Sigmoid colon (tissue), 4 donors: ENCODE measurements at regions not wholly inside any gene's neighbourhood (a gene's known extent, or its start where the extent isn't known, plus 50 kb on each side); places are given as distances from the start of the nearest gene placed in this dataset.

Source experiments
- CTCF ChIP-seq, 4 experiments: fragments of 450-650 bp in 3 of 4; fragments of 200-600 bp in 1 of 4; IDR thresholded peaks; one replicate each; pipeline ENCODE4 v1.5.1; 2016 to 2019; ENCODE audit warnings: antibody characterized with exemption in 4 of 4, mild to moderate bottlenecking in 3 of 4, moderate library complexity in 2 of 4
- EP300 ChIP-seq, 4 donors: sonication (generic); formaldehyde crosslinking; IDR thresholded peaks; one replicate each; pipeline ENCODE4 v1.6.1; 2017; ENCODE audit warnings: antibody characterized with exemption in 4 of 4
- POLR2A ChIP-seq, 2 donors: fragments of 450-650 bp; IDR thresholded peaks; one replicate each; pipeline ENCODE4 v1.6.1; 2016; ENCODE audit warnings: antibody characterized with exemption in 2 of 2, mild to moderate bottlenecking in 2 of 2, moderate library complexity in 2 of 2
- POLR2AphosphoS5 ChIP-seq, 4 donors: sonication (generic); formaldehyde crosslinking; IDR thresholded peaks; one replicate each; pipeline ENCODE4 v1.6.1; 2017; ENCODE audit warnings: antibody characterized with exemption in 4 of 4

GRCh38 chr16:73542885-73543284 lies 495.0 kb upstream of the ZFHX3 start:
- no peak for TF ChIP-seq POLR2A (IDR thresholded peaks at IDR 0.05)
- no peak for TF ChIP-seq CTCF (IDR thresholded peaks at IDR 0.05)
- no peak for TF ChIP-seq EP300 (IDR thresholded peaks at IDR 0.05)
- no peak for TF ChIP-seq POLR2AphosphoS5 (IDR thresholded peaks at IDR 0.05)
